ENCODE measurements at regions not wholly inside any gene's neighbourhood (a gene's known extent, or its start where the extent isn't known, plus 50 kb on each side); places are given as distances from the start of the nearest gene placed in this dataset.

GRCh38 chrX:148185631-148186030, 204.5 kb downstream of the FMR1NB start:
- H4K5ac ChIP-seq (ENCODE audit: insufficient read length, low read depth, low read length) = no peak overlapping the region
- H4K8ac ChIP-seq (replicated peaks; ENCODE audit: insufficient read length, low read depth, low read length) = no peak overlapping the region
- H2BK15ac ChIP-seq (ENCODE audit: low read depth, low read length) = no peak overlapping the region
- Mint-ChIP-seq H3K36me3 (ENCODE audit: insufficient read depth in 1 of 3, low read depth in 3 of 3) (no peaks in the 10 kb centered on the region; a peak in 1 of 7 replicates), H3K27ac (no peak overlapping the region), H3K27me3 (ENCODE audit: low read depth) (no peaks in the 10 kb centered on the region), H3K9me3 (peaks cover 43 to 51% of the 10 kb centered on the region in 2 experiments), H3K4me1 (no peaks in the 10 kb centered on the region), H3K4me3 (no peak overlapping the region)
- no peak overlapping the region for H3T11ph ChIP-seq (ENCODE audit: low read length)
- no peak overlapping the region for H3K56ac ChIP-seq (ENCODE audit: insufficient read length, low read depth, low read length)
- H3K4me2 ChIP-seq (ENCODE audit: insufficient read depth, insufficient read length, low read length) = no peak overlapping the region
- H2BK5ac ChIP-seq (ENCODE audit: insufficient read length, low read length) = no peak overlapping the region
- no peak for DNase-seq
- H3K79me1 ChIP-seq (ENCODE audit: insufficient read depth, low read depth, low read length, poor library complexity, severe bottlenecking) = no peaks in the 10 kb centered on the region
- TF ChIP-seq CTCF (conservative IDR thresholded peaks at IDR 0.05) = no peak
- no peak overlapping the region for H4K91ac ChIP-seq (ENCODE audit: insufficient read length, low read depth, low read length)
- no peaks in the 10 kb centered on the region for H3K79me2 ChIP-seq (ENCODE audit: insufficient read depth, low read length)
- H3K9me3 ChIP-seq (ENCODE audit: control insufficient read depth, low read depth, low read length) = peaks cover 6% of the 10 kb centered on the region
- H3K23ac ChIP-seq (ENCODE audit: insufficient read length, low read depth, low read length) = no peak overlapping the region
- H4K20me1 ChIP-seq (ENCODE audit: control insufficient read depth, insufficient read depth, insufficient read length) = no peaks in the 10 kb centered on the region
- H3K9ac ChIP-seq (ENCODE audit: extremely low read depth, insufficient read length, low read length) = no peak overlapping the region
- H3K27me3 ChIP-seq (ENCODE audit: insufficient read depth, low read length) = no peaks in the 10 kb centered on the region
- H2BK120ac ChIP-seq (ENCODE audit: low read depth, low read length, poor library complexity, severe bottlenecking) = no peak overlapping the region
- H3K18ac ChIP-seq (ENCODE audit: insufficient read length, low read depth, low read length) = no peak overlapping the region
- no peak overlapping the region for H3K27ac ChIP-seq (ENCODE audit: insufficient read length, low read depth, low read length)
- H2AK5ac ChIP-seq (ENCODE audit: insufficient read length, low read length) = no peak overlapping the region
- no peaks in the 10 kb centered on the region for H3K4me1 ChIP-seq (ENCODE audit: insufficient read depth, low read length)
- H3K14ac ChIP-seq (ENCODE audit: insufficient read depth, low read length) = no peak overlapping the region
- no peaks in the 10 kb centered on the region for H3K23me2 ChIP-seq (ENCODE audit: insufficient read length, low read depth, low read length, poor library complexity, severe bottlenecking)
- H2BK12ac ChIP-seq (ENCODE audit: insufficient read length, low read depth, low read length) = no peak overlapping the region
- no peak overlapping the region for H2AFZ ChIP-seq (ENCODE audit: low read length)
- no peak overlapping the region for H3K4ac ChIP-seq (ENCODE audit: low read depth, low read length)
- H2BK20ac ChIP-seq (ENCODE audit: low read depth, low read length, poor library complexity, severe bottlenecking) = no peak overlapping the region
